HTR-8/SVneo (cell line): ENCODE measurements at regions not wholly inside any gene's neighbourhood (a gene's known extent, or its start where the extent isn't known, plus 50 kb on each side); places are given as distances from the start of the nearest gene placed in this dataset.
"Not testable (repeated sequence)": the region's sequence is repeated elsewhere in the genome, so short reads cannot be mapped to it uniquely, and the experiment has no call there.

ENCODE experiments used
- DNase-seq: peaks from one replicate; pipeline ENCODE4 v3.0.0; 2011; ENCODE audit warnings: low spot score, mixed read lengths; ENCODE audit not compliant: insufficient read length
- FAIRE-seq: peaks from 2 replicates; lab custom pipeline; 2011; peaks lifted over from hg19 to GRCh38; lab: Jason Lieb, UNC

GRCh38 chr2:58770846-58771245, 529.7 kb upstream of the FANCL start:
- no peak for DNase-seq
- no peak for FAIRE-seq

- no peak for FAIRE-seq
Observed at GRCh38 chr2:58769864-58770234, 528.7 kb upstream of the FANCL start.

GRCh38 chr2:58769111-58769863, 528.2 kb upstream of the FANCL start:
- DNase-seq: no peak
- no peak for FAIRE-seq

More at GRCh38 chr2:58769864-58770234, 528.7 kb upstream of the FANCL start:
- DNase-seq: no peak

- DNase-seq: no peak
- FAIRE-seq: no peak
Observed at GRCh38 chr2:58768715-58769080, 527.6 kb upstream of the FANCL start.

GRCh38 chr2:58767828-58768714, 526.9 kb upstream of the FANCL start:
- no peak for DNase-seq
- FAIRE-seq: no peak

- FAIRE-seq: no peak
Observed at GRCh38 chr2:58764338-58765104, 523.4 kb upstream of the FANCL start.

GRCh38 chr2:58762176-58762781, 521.2 kb upstream of the FANCL start:
- peak; percentile 33 for FAIRE-seq

More at GRCh38 chr2:58764338-58765104, 523.4 kb upstream of the FANCL start:
- DNase-seq: no peak

GRCh38 chr2:58757971-58758370, 516.8 kb upstream of the FANCL start:
- FAIRE-seq: no peak
- DNase-seq: no peak

More at GRCh38 chr2:58762176-58762781, 521.2 kb upstream of the FANCL start:
- DNase-seq: peak; percentile 44

- DNase-seq (no peak), FAIRE-seq (no peak)
Observed at GRCh38 chr2:58756336-58756735, 515.2 kb upstream of the FANCL start.

- FAIRE-seq, DNase-seq: not testable (repeated sequence)
Observed at GRCh38 chr2:58752507-58752906, 511.4 kb upstream of the FANCL start.

- FAIRE-seq, DNase-seq: not testable (repeated sequence)
Observed at GRCh38 chr2:58751676-58752075, 510.6 kb upstream of the FANCL start.

GRCh38 chr2:58749041-58749440, 507.9 kb upstream of the FANCL start:
- DNase-seq: no peak
- FAIRE-seq: no peak

- not testable (repeated sequence) for DNase-seq, FAIRE-seq
Observed at GRCh38 chr2:58745334-58745733, 504.2 kb upstream of the FANCL start.

GRCh38 chr2:58740426-58740825, 499.3 kb upstream of the FANCL start:
- FAIRE-seq (no peak), DNase-seq (no peak)

GRCh38 chr2:58739033-58739432, 497.9 kb upstream of the FANCL start:
- DNase-seq (no peak), FAIRE-seq (no peak)

- no peak for DNase-seq
- no peak for FAIRE-seq
Observed at GRCh38 chr2:58734365-58734764, 493.2 kb upstream of the FANCL start.

GRCh38 chr2:58732999-58733398, 491.9 kb upstream of the FANCL start:
- no peak for DNase-seq
- FAIRE-seq: no peak

- DNase-seq (no peak), FAIRE-seq (no peak)
Observed at GRCh38 chr2:58731488-58731869, 490.4 kb upstream of the FANCL start.

- FAIRE-seq (no peak), DNase-seq (no peak)
Observed at GRCh38 chr2:58730764-58731487, 489.8 kb upstream of the FANCL start.
